OCI-M2 (cell line): ENCODE measurements at regions not wholly inside any gene's neighbourhood (a gene's known extent, or its start where the extent isn't known, plus 50 kb on each side); places are given as distances from the start of the nearest gene placed in this dataset.

Source experiments
- DNase-seq: peaks from one replicate; lab custom pipeline; 2025; ENCODE audit not compliant: unreplicated experiment; lab: John Stamatoyannopoulos, UW

DNA sequence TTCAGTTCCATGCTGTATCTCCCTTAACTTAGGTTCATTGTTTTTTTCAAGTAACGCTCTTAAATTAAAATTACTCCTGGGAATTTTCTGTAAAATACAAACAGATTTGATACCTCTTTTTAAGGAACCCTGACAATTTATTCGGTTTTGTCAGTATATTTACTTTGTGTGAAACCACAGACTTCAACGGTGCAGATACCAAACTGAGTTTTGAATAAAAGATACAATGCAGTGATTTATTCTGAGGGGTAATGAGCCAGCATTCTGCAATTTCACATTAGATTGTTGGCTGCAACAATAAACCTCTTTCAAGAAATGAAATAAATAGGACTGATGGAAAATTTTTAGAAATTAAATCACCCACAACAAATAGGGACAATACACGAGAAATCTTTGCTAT, 308.6 kb upstream of the EDIL3 start:
- DNase-seq, result no peak

DNA sequence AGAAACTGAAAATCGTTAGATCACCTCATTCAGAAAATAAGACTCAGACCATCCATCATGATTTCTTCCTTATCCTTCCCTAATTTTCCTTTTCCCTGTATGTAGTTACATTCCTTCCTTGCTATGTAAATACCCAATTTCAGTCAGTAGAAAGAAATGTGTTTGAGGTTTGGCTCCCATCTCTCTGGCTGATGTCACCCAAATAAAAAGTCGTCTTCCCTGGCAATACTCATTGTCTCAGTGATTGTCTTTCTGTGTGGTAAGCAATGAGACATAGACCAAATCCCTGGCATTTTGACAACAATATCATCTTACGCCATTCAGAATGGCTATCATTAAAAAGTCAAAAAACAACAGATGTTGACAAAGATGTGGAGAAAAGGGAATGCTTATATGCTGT, 303.9 kb upstream of the EDIL3 start:
- DNase-seq, result no peak

DNA sequence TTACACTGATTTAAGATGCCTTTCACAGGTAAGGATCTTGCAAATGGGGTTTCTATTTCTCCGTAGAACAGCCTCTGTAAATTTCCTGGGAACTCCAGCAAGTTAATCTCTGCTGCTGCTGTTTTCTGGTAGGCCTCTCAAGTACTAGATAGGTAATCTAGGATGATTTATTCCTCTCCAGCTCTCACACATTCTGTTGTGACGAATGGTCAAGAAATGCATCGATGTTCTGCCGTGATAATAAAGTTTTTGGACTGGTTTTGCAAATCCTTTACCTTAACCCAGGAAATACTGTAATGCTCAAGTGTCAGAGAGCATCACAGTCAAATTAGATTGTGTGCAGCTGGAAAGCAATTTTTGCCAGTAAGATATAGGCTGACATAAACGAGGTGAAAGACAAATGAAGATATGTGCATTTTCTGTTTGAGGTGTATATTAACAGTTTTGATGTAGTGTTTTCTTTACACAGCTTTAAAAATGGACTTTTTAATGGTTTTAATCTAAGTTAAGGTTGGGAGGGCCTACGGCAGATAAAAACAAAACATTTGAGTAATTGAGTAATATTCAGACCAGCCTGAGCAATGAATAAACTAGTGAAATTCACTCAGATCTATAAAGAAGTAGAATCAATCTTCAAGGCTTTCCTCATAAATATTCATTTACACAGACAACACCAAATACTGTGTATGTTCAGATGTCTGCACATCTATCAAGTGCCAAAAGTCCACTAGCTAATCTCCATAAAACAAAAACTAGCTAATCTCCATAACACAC, 300.6 kb upstream of the EDIL3 start:
- no peak for DNase-seq

DNA sequence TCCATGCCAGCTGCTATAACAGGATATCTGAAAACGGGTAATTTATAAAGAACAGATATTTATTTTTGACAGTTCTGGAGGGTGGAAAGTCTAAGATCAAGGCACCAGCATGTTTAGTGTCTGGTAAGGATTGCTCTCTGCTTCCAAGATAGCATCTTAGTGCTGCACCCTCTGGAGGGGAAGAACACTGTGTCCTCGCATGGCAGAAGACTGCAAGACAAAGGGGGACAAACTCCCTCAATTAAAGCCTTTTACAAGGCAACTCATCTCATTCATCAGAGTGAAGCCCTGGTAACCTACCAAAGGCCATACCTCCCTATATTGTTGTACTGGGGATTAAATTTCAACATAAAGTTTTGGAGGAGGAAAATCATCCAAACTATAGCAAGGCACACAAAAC, 298.9 kb upstream of the EDIL3 start:
- no peak for DNase-seq

DNA sequence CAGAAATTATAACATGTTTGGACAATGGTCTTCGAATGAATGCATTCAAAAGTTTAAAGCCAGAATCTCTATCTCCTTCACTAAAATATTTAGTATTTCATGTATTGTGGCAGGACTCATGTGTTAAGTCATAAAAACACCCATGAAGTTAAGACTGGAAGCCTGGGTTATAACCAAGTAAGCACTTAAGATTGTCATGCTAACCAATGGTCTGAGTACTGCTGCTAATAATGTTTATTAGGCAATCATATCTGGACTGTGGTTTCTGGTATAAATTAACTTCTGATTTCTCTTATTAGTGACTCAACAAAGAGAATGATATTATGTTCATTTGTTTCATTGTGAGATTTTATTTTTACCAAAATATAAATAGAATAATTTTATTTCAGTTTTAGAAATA, 297.9 kb upstream of the EDIL3 start:
- DNase-seq, result no peak

DNA sequence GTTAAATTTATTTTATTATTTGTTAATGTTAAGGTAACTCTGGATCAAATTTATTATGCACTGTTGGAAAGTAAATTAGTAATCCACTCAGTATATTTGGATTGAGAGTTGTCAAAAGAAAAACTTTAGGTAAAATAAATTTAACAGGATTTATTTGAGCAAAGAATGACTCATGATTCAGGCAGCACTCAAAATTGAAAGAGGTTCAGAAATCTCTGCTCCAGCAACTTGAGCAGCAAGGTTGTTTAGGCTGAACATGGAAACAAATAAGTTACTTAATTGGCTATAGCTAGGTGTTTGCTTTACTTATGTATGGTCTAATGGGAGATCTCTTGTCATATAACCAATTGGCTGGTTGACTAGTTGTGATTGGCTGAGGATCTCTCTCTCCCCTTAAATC, 296.2 kb upstream of the EDIL3 start:
- no peak for DNase-seq

DNA sequence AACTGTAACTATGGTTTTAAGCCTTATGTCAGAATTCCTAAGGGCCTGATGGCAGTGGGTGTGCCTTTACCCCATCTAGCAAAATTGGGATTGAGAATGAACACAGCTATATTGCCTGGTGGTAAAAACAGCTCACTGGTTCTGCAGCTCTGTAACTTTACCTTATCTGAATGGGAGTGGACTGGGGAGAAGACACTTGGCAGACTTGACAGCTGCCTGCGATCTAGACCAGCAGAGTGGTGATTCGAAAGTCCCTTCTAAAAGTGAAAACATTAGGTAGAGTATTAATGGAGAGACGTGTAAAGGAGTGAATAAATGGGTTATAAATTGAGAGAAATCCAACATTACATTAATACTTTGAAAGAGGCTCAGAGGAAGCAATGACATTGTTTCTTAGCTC, 289.1 kb upstream of the EDIL3 start:
- no peak for DNase-seq

DNA sequence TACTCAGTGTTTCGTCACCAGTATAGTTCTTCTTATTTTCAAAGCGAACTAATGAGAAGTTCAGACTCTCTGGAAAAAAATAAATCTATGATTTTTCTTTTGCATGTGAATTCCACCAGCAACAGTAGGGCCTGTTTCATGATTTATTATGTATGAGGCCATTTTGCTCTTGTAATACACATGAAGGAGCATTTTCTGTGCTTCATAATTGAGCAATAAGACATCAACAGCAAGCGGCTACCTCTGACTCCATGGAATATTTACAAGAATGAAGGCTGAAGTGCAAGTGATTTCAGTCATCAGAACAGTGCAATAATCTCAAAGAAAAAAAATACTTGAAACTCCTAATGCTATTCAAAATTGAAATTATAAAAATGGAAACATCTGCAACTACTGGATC, 282.9 kb upstream of the EDIL3 start:
- DNase-seq, result no peak

DNA sequence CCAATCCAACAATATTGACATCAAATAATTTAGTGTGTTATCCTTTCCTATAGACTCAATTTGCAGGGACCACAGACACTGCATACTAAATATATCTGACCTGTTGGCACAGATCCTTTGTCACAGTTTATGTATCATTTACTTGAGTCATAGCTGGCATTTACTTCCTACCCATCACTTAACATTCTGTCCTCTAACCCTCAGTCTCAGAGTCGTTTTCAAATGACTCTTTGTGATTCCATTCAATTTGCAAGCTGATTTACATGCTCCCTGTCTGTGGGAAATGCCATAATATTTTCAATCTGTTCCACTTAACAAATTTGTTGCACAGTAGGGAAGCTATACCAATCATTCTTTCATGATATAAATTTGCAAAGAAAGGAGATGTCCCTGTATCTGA, 265.7 kb upstream of the EDIL3 start:
- DNase-seq, result no peak

DNA sequence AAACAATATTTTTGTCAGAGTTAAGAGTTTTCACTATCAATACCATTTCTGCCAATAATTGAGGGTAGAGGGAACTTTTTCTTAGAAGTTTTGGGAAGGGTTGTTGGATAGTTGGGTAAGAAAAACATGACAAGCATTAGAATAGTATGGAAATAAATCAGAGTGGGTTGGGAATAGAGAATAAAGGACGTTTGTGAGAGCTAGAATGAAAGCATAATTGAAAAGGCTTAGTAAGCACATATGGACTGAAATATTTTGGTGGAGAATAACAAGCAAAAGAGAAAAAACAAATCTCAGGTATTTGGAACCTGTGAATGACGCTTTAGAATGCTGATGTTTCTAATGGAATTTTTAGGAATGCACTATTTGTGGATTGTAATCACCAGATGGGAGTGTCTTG, 262.9 kb upstream of the EDIL3 start:
- DNase-seq, result no peak

DNA sequence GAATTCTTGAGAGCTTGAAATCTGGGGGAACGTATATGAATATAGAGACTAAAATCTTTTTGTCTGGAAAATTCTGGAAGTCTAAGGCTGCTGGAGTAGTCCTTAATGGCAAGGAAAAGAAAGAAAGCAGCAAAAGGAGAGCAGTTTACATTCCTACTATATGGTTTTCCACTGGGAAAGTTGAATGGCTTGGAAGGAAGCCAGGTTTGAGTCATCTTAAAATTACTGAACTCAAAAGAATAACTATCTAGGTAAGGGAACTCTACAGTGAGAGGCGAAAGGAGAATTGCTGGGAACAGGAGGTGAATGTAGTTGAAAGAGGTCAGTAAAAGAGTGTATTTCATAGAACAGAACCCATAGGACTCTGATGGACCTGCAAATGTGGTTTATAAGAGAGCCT, 258.1 kb upstream of the EDIL3 start:
- no peak for DNase-seq

DNA sequence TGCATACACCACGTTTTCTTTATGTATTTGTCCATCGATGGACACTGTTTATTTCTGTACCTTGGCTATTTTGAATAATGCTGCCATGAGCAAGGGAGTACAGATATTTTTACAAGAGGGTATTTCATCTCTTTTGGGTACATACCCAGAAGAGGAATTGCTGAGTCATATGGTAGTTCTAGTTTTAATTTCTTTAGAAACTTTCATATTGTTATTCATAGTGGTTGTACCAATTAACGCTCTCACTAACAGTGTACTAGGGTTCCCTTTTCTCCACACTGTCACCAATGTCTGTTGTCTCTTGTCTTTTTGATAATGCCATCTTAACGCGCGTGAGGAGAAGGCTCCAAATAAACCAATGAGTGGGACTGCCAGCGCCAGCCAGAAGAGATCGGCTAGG, 257.6 kb upstream of the EDIL3 start:
- no peak for DNase-seq

DNA sequence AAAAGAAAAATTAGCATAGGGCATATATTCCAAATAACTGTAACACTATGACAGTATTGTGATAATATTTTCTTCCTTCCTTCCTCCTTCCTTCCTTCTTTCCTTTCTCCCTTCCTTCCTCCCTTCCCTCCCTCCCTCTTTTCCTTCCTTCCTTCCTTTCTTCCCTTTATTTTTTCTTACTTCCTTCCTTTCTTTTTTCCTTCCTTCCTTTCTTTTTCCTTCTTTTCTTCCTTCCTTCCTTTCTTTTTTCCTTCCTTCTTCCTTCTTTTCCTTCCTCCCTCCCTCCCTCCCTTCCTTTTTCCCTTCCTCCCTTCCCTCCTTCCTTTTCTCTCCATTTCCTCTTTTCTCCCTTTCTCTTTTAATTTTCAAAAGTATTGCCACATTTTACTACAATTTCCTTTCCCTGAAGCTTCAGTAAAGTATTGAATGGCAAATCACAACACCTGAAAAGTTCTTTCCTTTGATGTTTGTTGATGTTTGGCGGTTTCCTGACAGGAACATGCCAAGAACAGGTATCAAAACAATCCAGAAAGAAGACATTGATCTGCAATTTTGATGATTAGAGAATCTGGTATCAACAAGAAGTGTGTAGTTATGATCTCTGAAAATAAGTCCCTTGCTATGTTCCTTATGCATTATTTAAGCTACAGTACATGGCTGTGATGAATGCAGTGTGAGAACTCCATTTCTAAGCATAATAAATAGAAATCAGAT, 253.1 kb upstream of the EDIL3 start:
- DNase-seq, result no peak

DNA sequence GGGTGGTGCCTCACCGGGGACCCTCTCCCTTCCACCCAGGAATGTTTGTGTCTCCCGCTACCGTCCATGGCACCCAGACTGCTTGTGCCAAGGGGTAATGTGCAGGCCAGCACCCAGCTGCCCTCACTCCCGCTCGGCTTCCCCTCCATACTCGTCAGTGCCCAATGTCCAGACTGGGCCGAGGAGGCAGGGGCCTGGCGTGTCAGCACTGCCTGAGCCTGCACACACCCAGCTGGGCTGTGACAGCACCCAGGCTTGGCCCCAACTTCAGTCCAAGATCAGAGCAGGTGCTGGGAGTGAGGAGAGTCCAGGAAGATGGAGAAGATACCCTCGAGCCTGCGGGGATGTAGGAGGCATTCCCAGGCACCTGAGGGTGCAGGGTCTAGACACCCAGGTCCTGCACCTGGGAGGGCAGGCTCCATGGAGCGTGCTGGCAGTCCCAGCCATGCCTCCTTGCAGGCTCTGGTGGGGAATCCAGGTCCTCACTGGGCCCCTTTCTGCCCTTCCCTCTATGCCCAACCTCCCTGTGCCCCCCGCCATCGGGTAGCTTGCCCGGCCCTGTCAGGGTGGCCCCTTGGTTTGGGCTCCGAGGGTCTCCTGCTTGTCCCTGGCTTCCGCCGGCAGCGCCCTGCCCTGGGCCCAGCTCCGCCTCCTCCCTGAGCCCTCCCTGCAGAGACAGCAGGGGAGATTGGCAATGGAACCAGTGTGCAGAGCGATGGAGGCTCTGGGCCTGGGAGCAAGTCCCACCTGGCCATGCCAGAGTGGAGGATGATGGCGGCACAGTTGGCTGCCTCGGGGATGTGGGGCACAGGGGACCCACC, 250.8 kb upstream of the EDIL3 start:
- DNase-seq, result no peak

DNA sequence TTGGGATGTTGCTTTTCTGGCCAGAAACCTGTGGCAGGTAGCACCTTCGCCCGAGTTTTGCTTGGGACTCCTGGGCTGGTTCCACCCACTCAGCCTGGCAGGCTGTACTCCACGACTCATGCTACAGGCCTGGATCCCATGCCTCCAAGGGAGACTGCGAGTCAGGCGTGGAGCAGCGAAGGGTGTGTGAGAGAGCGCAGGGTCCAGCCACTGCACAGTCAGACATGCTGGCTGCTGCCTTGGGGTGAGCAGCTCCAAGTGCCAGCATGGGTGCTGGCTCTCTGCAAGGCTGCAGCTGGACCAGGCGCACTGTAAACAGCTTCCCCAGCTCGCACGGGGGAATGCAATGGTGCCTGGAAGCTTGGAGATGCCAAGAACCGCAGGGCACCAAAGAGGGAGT, 249.6 kb upstream of the EDIL3 start:
- DNase-seq, result no peak

DNA sequence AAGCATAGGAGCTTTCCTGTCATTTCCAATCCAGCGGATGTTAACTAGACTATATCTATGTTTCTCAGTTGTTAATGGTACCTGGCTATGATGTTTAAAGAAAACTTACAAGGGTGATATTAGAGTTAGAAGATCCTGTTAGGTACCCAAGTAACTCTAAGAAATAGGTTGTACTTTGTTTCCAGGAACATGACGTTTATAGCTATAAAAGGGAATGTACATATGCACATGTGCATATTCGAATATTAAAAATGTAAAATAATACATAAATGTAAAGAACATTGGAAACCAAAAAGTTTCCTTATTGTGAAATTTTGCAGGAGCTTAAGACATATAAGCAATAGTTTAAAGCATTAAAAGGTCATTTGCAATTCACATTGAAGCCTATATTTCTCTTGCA, 247.7 kb upstream of the EDIL3 start:
- DNase-seq, result no peak

DNA sequence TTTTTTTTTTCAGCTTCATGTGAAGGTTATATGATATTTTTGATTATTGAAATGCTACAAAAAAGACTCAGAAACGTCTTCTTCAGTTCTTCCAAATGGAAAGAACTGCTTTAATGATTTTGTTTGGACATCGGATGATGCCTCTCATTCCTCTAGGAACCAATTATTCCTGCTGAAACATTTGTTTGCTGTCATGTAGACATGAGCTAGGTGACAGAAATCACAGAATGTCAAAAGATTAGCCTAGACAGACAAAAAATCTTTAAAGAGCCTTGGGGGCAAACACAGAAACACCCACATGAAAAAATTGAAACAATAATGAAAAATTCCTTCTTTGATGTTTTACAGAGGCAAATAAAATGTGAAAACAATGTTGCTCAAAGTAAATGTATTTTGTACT, 244.2 kb upstream of the EDIL3 start:
- no peak for DNase-seq

DNA sequence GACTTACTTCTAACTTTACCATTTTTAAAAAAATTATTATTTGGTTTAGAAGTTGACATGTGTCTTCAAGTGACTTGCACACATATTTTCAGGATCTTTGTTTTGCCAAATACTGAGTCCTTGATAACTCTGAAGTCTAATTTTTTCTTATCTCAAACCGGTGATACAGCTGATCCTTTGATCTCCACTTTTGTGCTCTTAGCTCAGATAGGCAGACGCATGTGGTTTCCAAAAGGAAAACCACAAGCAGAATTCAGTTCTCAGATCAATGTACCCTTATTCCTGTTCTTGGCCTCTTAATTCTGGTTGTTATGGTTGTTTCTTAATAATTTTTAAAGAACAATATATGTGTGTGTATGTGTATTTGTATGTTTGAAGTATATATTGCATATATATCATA, 238.3 kb upstream of the EDIL3 start:
- peak; percentile 1 for DNase-seq

DNA sequence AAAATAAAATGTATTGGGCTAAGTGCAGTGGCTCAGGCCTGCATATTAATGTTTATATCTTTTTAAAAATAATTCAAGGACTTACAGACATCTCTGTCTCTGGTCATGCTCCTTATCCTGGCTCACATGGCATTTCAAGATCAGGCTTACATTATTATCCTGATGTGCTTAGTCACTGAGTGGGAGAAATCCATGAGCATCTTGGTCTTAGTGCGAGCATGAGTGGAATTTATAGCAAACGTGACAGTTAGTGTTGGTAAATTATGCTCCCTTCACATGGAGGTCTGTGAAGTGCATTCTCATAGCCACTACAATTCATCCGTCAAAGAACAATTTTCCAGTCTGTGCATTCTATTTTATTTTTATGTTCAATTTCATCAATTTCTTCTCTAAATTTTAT, 237.8 kb upstream of the EDIL3 start:
- DNase-seq, result no peak

DNA sequence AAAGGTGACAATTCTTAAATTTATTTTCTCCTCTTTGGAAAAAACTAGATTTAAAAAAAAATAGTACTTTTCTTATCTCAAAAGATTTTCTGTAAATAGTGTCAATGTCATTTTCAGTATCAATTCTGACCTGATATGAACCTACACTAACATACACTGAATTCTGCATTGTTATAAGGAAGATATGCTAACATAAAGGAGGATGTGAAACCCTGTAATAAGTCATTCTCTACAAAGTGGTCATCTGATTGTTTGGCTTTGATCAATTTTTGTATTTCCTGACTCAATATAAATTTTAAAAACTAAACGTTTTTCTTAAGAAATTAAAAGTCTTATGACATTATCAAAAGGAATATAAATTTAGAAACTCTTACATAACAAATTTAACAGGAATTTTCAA, 233.6 kb upstream of the EDIL3 start:
- DNase-seq, result no peak

DNA sequence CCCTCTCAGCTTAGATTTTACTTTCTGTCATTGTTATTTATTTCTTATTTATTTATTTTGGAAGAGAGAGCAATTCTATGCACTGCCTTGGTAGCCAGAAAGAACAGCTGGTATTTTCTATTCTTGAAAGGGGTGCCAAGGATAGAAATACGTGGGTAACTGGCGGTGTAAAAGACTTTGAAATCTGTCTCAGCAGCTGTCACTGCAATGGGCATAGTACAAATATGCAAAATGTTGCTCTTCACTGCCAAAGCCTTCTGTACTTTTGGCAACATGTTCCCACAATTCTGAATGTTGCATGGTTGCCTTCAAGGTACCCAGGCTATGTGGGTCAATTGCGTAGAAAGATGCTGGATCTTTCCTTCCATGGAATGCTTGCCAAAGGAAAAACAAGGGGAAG, 230.2 kb upstream of the EDIL3 start:
- no peak for DNase-seq

DNA sequence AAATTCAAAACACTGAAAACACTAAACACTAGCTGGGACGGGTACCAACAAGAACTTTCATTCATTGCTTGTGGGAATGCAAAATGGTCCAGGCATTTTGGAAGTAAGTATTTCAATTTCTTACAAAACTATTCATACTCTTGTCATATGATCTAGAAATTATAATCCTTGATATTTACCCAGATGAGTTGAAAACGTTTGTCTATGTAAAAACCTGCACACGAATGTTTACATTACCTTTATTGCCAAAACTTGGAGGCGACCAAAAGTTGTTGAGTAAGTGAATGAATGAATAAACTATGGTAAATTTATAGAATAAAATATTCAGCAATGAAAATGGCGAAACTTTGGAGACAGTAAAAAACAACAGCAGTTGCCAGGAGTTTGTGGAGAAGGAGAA, 222.1 kb upstream of the EDIL3 start:
- no peak for DNase-seq
